ENCODE measurements at regions not wholly inside any gene's neighbourhood (a gene's known extent, or its start where the extent isn't known, plus 50 kb on each side); places are given as distances from the start of the nearest gene placed in this dataset.

GRCh38 chr5:135110785-135111596 is 77.0 kb upstream of the PITX1 start:
- peaks cover 16% of the 10 kb centered on the region for H3K4me1 ChIP-seq (ENCODE audit: insufficient read depth, low read length)
- no peaks in the 10 kb centered on the region for H3K27me3 ChIP-seq (ENCODE audit: control insufficient read depth in 1 of 2, insufficient read depth in 2 of 2, low read length in 2 of 2)
- DNase-seq (ENCODE audit: low spot score) (no peak), ATAC-seq (no peak), FAIRE-seq (no peak)
- no peak overlapping the region for H3K4me3 ChIP-seq (replicated peaks in 1 of 3; ENCODE audit: insufficient read depth in 1 of 3, low read depth in 2 of 3, low read length in 3 of 3)
- no peak overlapping the region for H3K27ac ChIP-seq (ENCODE audit: extremely low read length, insufficient read depth, low read length)
- no peaks in the 10 kb centered on the region for H3K9me3 ChIP-seq (ENCODE audit: low read length)
- H3K36me3 ChIP-seq (replicated peaks in 1 of 2; ENCODE audit: control insufficient read depth in 1 of 2, insufficient read depth in 2 of 2, low read length in 2 of 2), result no peaks in the 10 kb centered on the region
- POLR2A ChIA-PET, result no interaction called here
- intact Hi-C loops (cut with micrococcal nuclease; ENCODE audit: unreplicated experiment) (no loop called here), in situ Hi-C loops (cut with HindIII; ENCODE audit: extremely low pct_ligation_motif_present, low pct_unique_long_range_greater_than_20kb) (no loop called here)
- no peak overlapping the region for H3K4me2 ChIP-seq (ENCODE audit: low read depth, low read length)
- 81% methylated on average over 8 of the region's 11 CpGs for WGBS (ENCODE audit: low lambda C conversion rate)
- H3K79me2 ChIP-seq (ENCODE audit: insufficient read depth, low read length), result no peaks in the 10 kb centered on the region
- H3K9ac ChIP-seq (ENCODE audit: insufficient read depth, low read depth, low read length), result no peak overlapping the region
- CTCF ChIA-PET (ENCODE audit: low intra/inter-chr PET ratio, low total read pairs), result no interaction called here
- no TSS peak for BruUV-seq (replicated peaks)
- no peaks in the 10 kb centered on the region for H4K20me1 ChIP-seq (ENCODE audit: insufficient read depth, low read length)
- no peak overlapping the region for H2AFZ ChIP-seq (ENCODE audit: low read length)
- TF ChIP-seq ZNF263 (CRISPR knock-in tag; IDR thresholded peaks at IDR 0.05) (no peak), POLR2A (IDR thresholded peaks at IDR 0.05; ENCODE audit: insufficient read depth in 1 of 2, low read depth in 2 of 2, low read length in 2 of 2) (no peak), RNF2 (conservative IDR thresholded peaks at IDR 0.05; ENCODE audit: low read depth) (no peak), ZNF841 (CRISPR knock-in tag; IDR thresholded peaks at IDR 0.05; ENCODE audit: borderline replicate concordance) (no peak), ZNF496 (CRISPR knock-in tag; IDR thresholded peaks at IDR 0.05; ENCODE audit: insufficient replicate concordance) (no peak), ZNF276 (CRISPR knock-in tag; IDR thresholded peaks at IDR 0.05; ENCODE audit: low read depth) (no peak)

GRCh38 chr5:135108992-135109391 is 75.0 kb upstream of the PITX1 start:
- no peak for DNase-seq (ENCODE audit: low spot score)
- in situ Hi-C loops (cut with HindIII; ENCODE audit: extremely low pct_ligation_motif_present, low pct_unique_long_range_greater_than_20kb) (no loop called here), intact Hi-C loops (cut with micrococcal nuclease; ENCODE audit: unreplicated experiment) (no loop called here)
- Histone ChIP-seq H3K9ac (ENCODE audit: insufficient read depth, low read depth, low read length) (no peak overlapping the region), H3K4me2 (ENCODE audit: low read depth, low read length) (no peak overlapping the region), H3K9me3 (ENCODE audit: low read length) (no peaks in the 10 kb centered on the region), H4K20me1 (ENCODE audit: insufficient read depth, low read length) (no peaks in the 10 kb centered on the region), H3K27me3 (ENCODE audit: control insufficient read depth in 1 of 2, insufficient read depth in 2 of 2, low read length in 2 of 2) (no peaks in the 10 kb centered on the region), H3K4me1 (ENCODE audit: insufficient read depth, low read length) (peaks cover 12% of the 10 kb centered on the region), H2AFZ (ENCODE audit: low read length) (no peak overlapping the region), H3K27ac (ENCODE audit: extremely low read length, insufficient read depth, low read length) (no peak overlapping the region), H3K79me2 (ENCODE audit: insufficient read depth, low read length) (no peaks in the 10 kb centered on the region), H3K36me3 (replicated peaks in 1 of 2; ENCODE audit: control insufficient read depth in 1 of 2, insufficient read depth in 2 of 2, low read length in 2 of 2) (no peaks in the 10 kb centered on the region), H3K4me3 (replicated peaks in 1 of 3; ENCODE audit: insufficient read depth in 1 of 3, low read depth in 2 of 3, low read length in 3 of 3) (no peak overlapping the region)
- CTCF ChIA-PET (ENCODE audit: low intra/inter-chr PET ratio, low total read pairs), result no interaction called here
- no peak for FAIRE-seq
- WGBS (ENCODE audit: low lambda C conversion rate), result no CpG with 5 or more reads among the region's 7 CpGs
- POLR2A ChIA-PET, result no interaction called here
- no TSS peak for BruUV-seq (replicated peaks)
- no peak for ATAC-seq
- TF ChIP-seq ZKSCAN1 (IDR thresholded peaks at IDR 0.05; ENCODE audit: low read length), result no peak
- TF ChIP-seq PLSCR1 (CRISPR knock-in tag; IDR thresholded peaks at IDR 0.05; ENCODE audit: borderline replicate concordance), result no peak
- TF ChIP-seq ZBED4 (CRISPR knock-in tag; IDR thresholded peaks at IDR 0.05; ENCODE audit: borderline replicate concordance), result no peak
- no peak for TF ChIP-seq HNRNPLL (IDR thresholded peaks at IDR 0.05; ENCODE audit: low read depth, low read length, poor library complexity, severe bottlenecking)
- no peak for TF ChIP-seq NR2F6 (IDR thresholded peaks at IDR 0.05)
- no peak for TF ChIP-seq NR2F6 (CRISPR knock-in tag; IDR thresholded peaks at IDR 0.05)
- no peak for TF ChIP-seq MBD4 (IDR thresholded peaks at IDR 0.05; ENCODE audit: borderline replicate concordance, low read length)

All from HepG2 (cell line).